Tibial nerve (tissue), 4 donors: ENCODE measurements at regions not wholly inside any gene's neighbourhood (a gene's known extent, or its start where the extent isn't known, plus 50 kb on each side); places are given as distances from the start of the nearest gene placed in this dataset.

Experiments
- CTCF ChIP-seq, 5 experiments: fragments of 200-600 bp in 3 of 5; fragments of 450-650 bp in 2 of 5; sonication (generic) in 3 of 5; IDR thresholded peaks; one replicate each; pipeline ENCODE4 v1.5.1; 2016 to 2019; ENCODE audit warnings: antibody characterized with exemption in 5 of 5, mild to moderate bottlenecking in 3 of 5, moderate library complexity in 2 of 5
- EP300 ChIP-seq, 2 donors: sonication (generic); formaldehyde crosslinking; IDR thresholded peaks; one replicate each; pipeline ENCODE4 v1.6.1; 2017; ENCODE audit warnings: antibody characterized with exemption in 2 of 2, mild to moderate bottlenecking in 1 of 2
- POLR2A ChIP-seq, 2 donors: fragments of 450-650 bp; IDR thresholded peaks; one replicate each; pipeline ENCODE4 v1.6.1; 2017; ENCODE audit warnings: antibody characterized with exemption in 2 of 2, mild to moderate bottlenecking in 2 of 2, moderate library complexity in 2 of 2

DNA sequence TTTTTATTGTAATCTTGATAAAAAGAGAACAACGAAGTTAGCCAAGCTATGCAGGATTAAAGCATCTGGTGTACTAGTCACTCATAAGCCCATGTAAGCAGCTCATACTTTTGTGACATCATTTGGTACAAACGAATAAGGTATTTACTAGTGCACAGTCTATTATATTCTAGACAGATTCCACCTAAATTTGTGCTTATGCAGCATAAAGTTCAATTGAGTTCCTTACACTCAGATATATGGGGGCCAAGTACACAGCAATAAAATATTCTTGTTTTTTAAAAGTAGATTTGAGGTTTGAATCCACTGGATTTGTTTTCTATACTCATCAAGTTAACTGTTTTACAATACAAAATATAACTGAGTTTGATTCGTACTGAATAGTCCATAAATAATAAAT lies 1621.2 kb downstream of the MAT2B start:
- TF ChIP-seq POLR2A (IDR thresholded peaks at IDR 0.05) (no peak), CTCF (IDR thresholded peaks at IDR 0.05) (no peak), EP300 (IDR thresholded peaks at IDR 0.05) (no peak)
